Amniotic epithelial cell (primary cell): ENCODE measurements at regions not wholly inside any gene's neighbourhood (a gene's known extent, or its start where the extent isn't known, plus 50 kb on each side); places are given as distances from the start of the nearest gene placed in this dataset.
A peak's percentile ranks its signal among the peaks of the same experiment; 100 is the strongest.
"Not testable (repeated sequence)": the region's sequence is repeated elsewhere in the genome, so short reads cannot be mapped to it uniquely, and the experiment has no call there.

Experiments used
- DNase-seq: peaks from one replicate; pipeline ENCODE4 v3.0.0-alpha.2; 2010; ENCODE audit warnings: low read depth

- DNase-seq: peak; percentile 57
Observed at GRCh38 chr14:49114161-49114893, 471.9 kb downstream of the RPS29 start.

- DNase-seq: peak; percentile 58
Observed at GRCh38 chr14:49106741-49107667, 479.2 kb downstream of the RPS29 start.

GRCh38 chr14:49105956-49106355 is 480.2 kb downstream of the RPS29 start:
- DNase-seq: no peak

- DNase-seq: no peak
Observed at GRCh38 chr14:49105512-49105911, 480.7 kb downstream of the RPS29 start.

- no peak for DNase-seq
Observed at GRCh38 chr14:49092345-49092744, 493.8 kb downstream of the RPS29 start.

GRCh38 chr14:49089107-49089506 is 497.1 kb downstream of the RPS29 start:
- DNase-seq: no peak

- not testable (repeated sequence) for DNase-seq
Observed at GRCh38 chr14:49073292-49073691, 512.9 kb downstream of the RPS29 start.

- no peak for DNase-seq
Observed at GRCh38 chr14:49058511-49058910, 527.7 kb downstream of the RPS29 start.

GRCh38 chr14:49057838-49058510 is 528.2 kb downstream of the RPS29 start:
- DNase-seq: no peak

- DNase-seq: peak; percentile 2
Observed at GRCh38 chr14:49056021-49056420, 530.2 kb downstream of the RPS29 start.

GRCh38 chr14:49052521-49052920 is 533.7 kb downstream of the RPS29 start:
- DNase-seq: peak; percentile 67

GRCh38 chr14:49051328-49052060 is 534.7 kb downstream of the RPS29 start:
- peak; percentile 27 for DNase-seq

- peak; percentile 12 for DNase-seq
Observed at GRCh38 chr14:49050822-49051221, 535.4 kb downstream of the RPS29 start.

- DNase-seq: no peak
Observed at GRCh38 chr14:49049711-49050110, 536.5 kb downstream of the RPS29 start.

- no peak for DNase-seq
Observed at GRCh38 chr14:49044981-49045380, 541.2 kb downstream of the RPS29 start.

- DNase-seq: no peak
Observed at GRCh38 chr14:49036984-49037516, 549.1 kb downstream of the RPS29 start.

- DNase-seq: no peak
Observed at GRCh38 chr14:49036266-49036665, 549.9 kb downstream of the RPS29 start.

GRCh38 chr14:49033131-49033530 is 553.0 kb downstream of the RPS29 start:
- no peak for DNase-seq

GRCh38 chr14:49031710-49032109 is 554.5 kb downstream of the RPS29 start:
- DNase-seq: not testable (repeated sequence)

GRCh38 chr14:49019467-49020115 is 566.6 kb downstream of the RPS29 start:
- no peak for DNase-seq

- DNase-seq: peak; percentile 57
Observed at GRCh38 chr14:49017447-49017846, 568.7 kb downstream of the RPS29 start.
